Stimulated activated naive CD4-positive, alpha-beta T cell treated with Interleukin-2 at 50 U/mL for 16 hours (primary cell): ENCODE measurements at regions not wholly inside any gene's neighbourhood (a gene's known extent, or its start where the extent isn't known, plus 50 kb on each side); places are given as distances from the start of the nearest gene placed in this dataset.
"Not testable (repeated sequence)": the region's sequence is repeated elsewhere in the genome, so short reads cannot be mapped to it uniquely, and the experiment has no call there.

Experiments
- DNase-seq: peaks from one replicate; lab custom pipeline; 2025; lab: John Stamatoyannopoulos, UW

GRCh38 chr4:154032914-154033313 lies 244.0 kb upstream of the SFRP2 start:
- DNase-seq, result no peak

GRCh38 chr4:154030746-154031145 lies 241.9 kb upstream of the SFRP2 start:
- DNase-seq, result no peak

- DNase-seq, result no peak
Observed at GRCh38 chr4:154030152-154030551, 241.3 kb upstream of the SFRP2 start.

- no peak for DNase-seq
Observed at GRCh38 chr4:154029171-154029570, 240.3 kb upstream of the SFRP2 start.

- DNase-seq, result no peak
Observed at GRCh38 chr4:154025110-154025509, 236.2 kb upstream of the SFRP2 start.

- DNase-seq, result no peak
Observed at GRCh38 chr4:154024097-154024694, 235.3 kb upstream of the SFRP2 start.

GRCh38 chr4:154023671-154024070 lies 234.8 kb upstream of the SFRP2 start:
- not testable (repeated sequence) for DNase-seq

- DNase-seq, result no peak
Observed at GRCh38 chr4:154019811-154020210, 230.9 kb upstream of the SFRP2 start.

GRCh38 chr4:154018659-154019058 lies 229.8 kb upstream of the SFRP2 start:
- DNase-seq, result no peak

- DNase-seq, result no peak
Observed at GRCh38 chr4:154015578-154015977, 226.7 kb upstream of the SFRP2 start.

GRCh38 chr4:154014407-154015321 lies 225.8 kb upstream of the SFRP2 start:
- no peak for DNase-seq

- DNase-seq, result no peak
Observed at GRCh38 chr4:154013576-154013975, 224.7 kb upstream of the SFRP2 start.

- no peak for DNase-seq
Observed at GRCh38 chr4:154010371-154010770, 221.5 kb upstream of the SFRP2 start.

GRCh38 chr4:154009788-154010187 lies 220.9 kb upstream of the SFRP2 start:
- no peak for DNase-seq

- no peak for DNase-seq
Observed at GRCh38 chr4:154009191-154009590, 220.3 kb upstream of the SFRP2 start.

GRCh38 chr4:154005171-154005520 lies 216.3 kb upstream of the SFRP2 start:
- no peak for DNase-seq

GRCh38 chr4:154004507-154005170 lies 215.8 kb upstream of the SFRP2 start:
- no peak for DNase-seq

GRCh38 chr4:154004016-154004415 lies 215.1 kb upstream of the SFRP2 start:
- DNase-seq, result no peak

- DNase-seq, result no peak
Observed at GRCh38 chr4:154003378-154003777, 214.5 kb upstream of the SFRP2 start.

GRCh38 chr4:154001193-154001592 lies 212.3 kb upstream of the SFRP2 start:
- DNase-seq, result no peak

- DNase-seq, result no peak
Observed at GRCh38 chr4:153997516-153997915, 208.6 kb upstream of the SFRP2 start.

- no peak for DNase-seq
Observed at GRCh38 chr4:153989505-153989904, 200.6 kb upstream of the SFRP2 start.
